PFSK-1 (cell line): ENCODE measurements at regions not wholly inside any gene's neighbourhood (a gene's known extent, or its start where the extent isn't known, plus 50 kb on each side); places are given as distances from the start of the nearest gene placed in this dataset.

Experiments
- FOXP2 ChIP-seq: optimal IDR thresholded peaks from 2 replicates; pipeline ENCODE3; 2011; ENCODE audit warnings: borderline replicate concordance, control low read depth, inconsistent platforms; ENCODE audit not compliant: insufficient read depth; ENCODE audit errors: extremely low read length, extremely low read depth
- POLR2AphosphoS5 ChIP-seq: IDR thresholded peaks from 2 replicates; pipeline ENCODE4 v1.6.1; 2012; ENCODE audit warnings: low read depth, mild to moderate bottlenecking, control low read depth, low read length, moderate library complexity
- SIN3A ChIP-seq: IDR thresholded peaks from 2 replicates; pipeline ENCODE4 v1.6.1; 2012; ENCODE audit warnings: mild to moderate bottlenecking, low read length, moderate library complexity, borderline replicate concordance; ENCODE audit not compliant: insufficient read depth
- TAF1 ChIP-seq: IDR thresholded peaks from 2 replicates; pipeline ENCODE4 v1.6.1; 2012; ENCODE audit warnings: low read length, control low read depth, borderline replicate concordance; ENCODE audit not compliant: insufficient read depth
- TF ChIP-seq, protein P1 (sequence below), 2 experiments: IDR thresholded peaks; 2 replicates each; pipeline versions ENCODE4 v1.6.1 to v1.8.0; 2011 to 2012; ENCODE audit warnings: low read depth in 2 of 2, low read length in 2 of 2, control low read depth in 1 of 2, inconsistent platforms in 1 of 2, mild to moderate bottlenecking in 1 of 2, moderate library complexity in 1 of 2; ENCODE audit not compliant: insufficient read depth in 1 of 2

DNA sequence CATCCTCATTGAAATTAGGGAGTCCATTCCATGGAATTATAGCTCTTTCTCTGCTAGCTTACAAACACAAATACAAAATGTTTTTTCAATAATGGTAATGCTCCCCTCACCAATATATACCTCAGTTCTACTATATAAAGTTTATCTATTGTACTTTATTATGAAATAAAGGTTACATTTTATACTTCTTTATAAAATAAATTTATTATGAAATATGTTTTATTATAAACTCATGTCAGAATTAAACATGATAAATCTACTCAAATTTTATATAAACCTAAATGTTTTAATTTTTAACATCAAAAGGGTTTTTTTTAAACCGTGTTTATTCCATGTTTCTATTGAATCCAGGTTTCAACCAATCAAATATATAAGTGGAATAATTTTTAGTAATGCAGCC lies 646.1 kb upstream of the PCDH20 start:
- no peak for TF ChIP-seq POLR2AphosphoS5
- TF ChIP-seq SIN3A = no peak
- TF ChIP-seq FOXP2 = no peak

DNA sequence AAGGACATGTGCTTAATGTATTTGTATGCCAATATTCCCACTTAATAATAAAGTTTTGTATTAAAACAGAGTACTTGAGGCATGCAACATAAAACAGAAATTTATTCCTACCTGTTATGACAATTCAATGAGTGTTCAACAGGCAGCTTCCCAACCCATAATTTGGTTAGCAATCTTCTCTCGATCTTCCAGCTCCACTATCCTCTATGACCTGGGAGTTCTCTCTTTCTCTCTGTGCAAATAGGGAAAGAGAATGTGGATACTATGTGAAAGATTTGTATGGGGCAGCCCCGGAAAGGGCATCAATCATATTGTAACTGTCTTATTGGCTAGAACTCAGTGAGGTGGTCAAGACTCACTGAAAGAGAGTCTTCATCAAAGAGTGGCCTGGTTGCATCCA lies 644.9 kb upstream of the PCDH20 start:
- TF ChIP-seq FOXP2 (no peak), POLR2AphosphoS5 (no peak), TAF1 (no peak), SIN3A (no peak)
- TF ChIP-seq, protein P1, sequence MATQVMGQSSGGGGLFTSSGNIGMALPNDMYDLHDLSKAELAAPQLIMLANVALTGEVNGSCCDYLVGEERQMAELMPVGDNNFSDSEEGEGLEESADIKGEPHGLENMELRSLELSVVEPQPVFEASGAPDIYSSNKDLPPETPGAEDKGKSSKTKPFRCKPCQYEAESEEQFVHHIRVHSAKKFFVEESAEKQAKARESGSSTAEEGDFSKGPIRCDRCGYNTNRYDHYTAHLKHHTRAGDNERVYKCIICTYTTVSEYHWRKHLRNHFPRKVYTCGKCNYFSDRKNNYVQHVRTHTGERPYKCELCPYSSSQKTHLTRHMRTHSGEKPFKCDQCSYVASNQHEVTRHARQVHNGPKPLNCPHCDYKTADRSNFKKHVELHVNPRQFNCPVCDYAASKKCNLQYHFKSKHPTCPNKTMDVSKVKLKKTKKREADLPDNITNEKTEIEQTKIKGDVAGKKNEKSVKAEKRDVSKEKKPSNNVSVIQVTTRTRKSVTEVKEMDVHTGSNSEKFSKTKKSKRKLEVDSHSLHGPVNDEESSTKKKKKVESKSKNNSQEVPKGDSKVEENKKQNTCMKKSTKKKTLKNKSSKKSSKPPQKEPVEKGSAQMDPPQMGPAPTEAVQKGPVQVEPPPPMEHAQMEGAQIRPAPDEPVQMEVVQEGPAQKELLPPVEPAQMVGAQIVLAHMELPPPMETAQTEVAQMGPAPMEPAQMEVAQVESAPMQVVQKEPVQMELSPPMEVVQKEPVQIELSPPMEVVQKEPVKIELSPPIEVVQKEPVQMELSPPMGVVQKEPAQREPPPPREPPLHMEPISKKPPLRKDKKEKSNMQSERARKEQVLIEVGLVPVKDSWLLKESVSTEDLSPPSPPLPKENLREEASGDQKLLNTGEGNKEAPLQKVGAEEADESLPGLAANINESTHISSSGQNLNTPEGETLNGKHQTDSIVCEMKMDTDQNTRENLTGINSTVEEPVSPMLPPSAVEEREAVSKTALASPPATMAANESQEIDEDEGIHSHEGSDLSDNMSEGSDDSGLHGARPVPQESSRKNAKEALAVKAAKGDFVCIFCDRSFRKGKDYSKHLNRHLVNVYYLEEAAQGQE (IDR thresholded peaks at IDR 0.05; ENCODE audit: insufficient read depth in 1 of 2, low read depth in 2 of 2, low read length in 2 of 2) = no peak

DNA sequence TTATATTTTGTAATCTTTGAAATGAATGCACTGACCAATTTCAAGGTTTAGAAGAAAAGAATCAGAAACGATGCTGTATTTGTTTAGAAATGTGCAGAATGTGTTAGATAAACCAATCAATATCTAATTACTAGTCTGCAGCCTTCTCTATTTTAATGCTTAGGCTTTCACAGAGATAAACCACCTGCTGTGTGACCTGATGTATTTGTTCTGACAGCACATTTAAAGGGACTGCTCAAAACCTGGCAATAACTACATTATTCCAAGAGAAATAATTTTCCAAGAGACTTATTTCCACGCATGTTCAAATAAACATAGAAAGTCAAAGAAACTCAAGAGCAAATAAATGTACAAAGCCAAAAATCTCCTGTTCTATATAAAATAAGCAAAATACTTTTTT lies 641.6 kb upstream of the PCDH20 start:
- TF ChIP-seq POLR2AphosphoS5 = no peak
- TF ChIP-seq, protein P1 (IDR thresholded peaks at IDR 0.05; ENCODE audit: insufficient read depth in 1 of 2, low read depth in 2 of 2, low read length in 2 of 2) = no peak
- TF ChIP-seq FOXP2 = no peak
- TF ChIP-seq SIN3A = no peak
- no peak for TF ChIP-seq TAF1

DNA sequence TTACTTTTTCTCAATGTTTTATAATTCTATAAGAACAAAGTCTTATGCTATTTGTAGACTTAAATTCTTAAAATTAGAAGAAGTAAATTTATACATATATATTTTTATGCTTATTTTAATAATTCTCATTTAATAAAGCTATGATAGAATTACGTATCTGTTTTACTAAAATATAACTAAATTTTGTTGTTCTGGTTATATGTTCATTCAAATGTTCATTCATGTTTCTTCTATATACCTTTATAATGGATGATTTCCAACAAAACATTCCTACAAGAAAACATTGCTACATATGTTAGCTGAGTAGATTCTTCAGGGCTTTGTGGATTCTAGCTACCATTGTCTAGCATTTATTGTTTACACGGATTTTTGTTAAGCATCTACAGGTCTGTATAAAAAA lies 634.3 kb upstream of the PCDH20 start:
- TF ChIP-seq FOXP2 = no peak
- TF ChIP-seq POLR2AphosphoS5 = no peak
- TF ChIP-seq, protein P1 (IDR thresholded peaks at IDR 0.05; ENCODE audit: insufficient read depth in 1 of 2, low read depth in 2 of 2, low read length in 2 of 2) = no peak
- no peak for TF ChIP-seq SIN3A
- no peak for TF ChIP-seq TAF1

DNA sequence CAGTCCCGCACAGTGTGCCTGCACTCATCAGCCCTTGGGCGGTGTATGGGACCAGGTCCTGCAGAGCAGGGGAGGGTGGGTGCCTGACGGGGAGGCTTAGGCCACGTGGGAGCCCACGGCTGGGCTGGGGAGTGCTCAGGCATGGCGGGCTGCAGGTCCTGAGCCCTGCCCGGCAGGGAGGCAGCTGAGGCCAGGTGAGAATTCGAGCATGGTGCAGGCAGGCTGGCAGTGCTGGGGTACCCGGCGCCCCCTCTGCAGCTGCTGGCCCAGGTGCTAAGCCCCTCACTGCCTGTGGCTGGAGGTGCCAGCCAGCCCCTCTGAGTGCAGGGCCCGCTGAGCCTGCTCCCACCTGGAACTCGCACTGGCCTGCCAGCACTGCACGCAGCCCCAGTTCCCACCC lies 630.9 kb upstream of the PCDH20 start:
- no peak for TF ChIP-seq FOXP2
- no peak for TF ChIP-seq TAF1
- TF ChIP-seq, protein P1 (IDR thresholded peaks at IDR 0.05; ENCODE audit: insufficient read depth in 1 of 2, low read depth in 2 of 2, low read length in 2 of 2) = no peak
- no peak for TF ChIP-seq SIN3A
- no peak for TF ChIP-seq POLR2AphosphoS5
